ENCODE measurements at regions not wholly inside any gene's neighbourhood (a gene's known extent, or its start where the extent isn't known, plus 50 kb on each side); places are given as distances from the start of the nearest gene placed in this dataset.

DNA sequence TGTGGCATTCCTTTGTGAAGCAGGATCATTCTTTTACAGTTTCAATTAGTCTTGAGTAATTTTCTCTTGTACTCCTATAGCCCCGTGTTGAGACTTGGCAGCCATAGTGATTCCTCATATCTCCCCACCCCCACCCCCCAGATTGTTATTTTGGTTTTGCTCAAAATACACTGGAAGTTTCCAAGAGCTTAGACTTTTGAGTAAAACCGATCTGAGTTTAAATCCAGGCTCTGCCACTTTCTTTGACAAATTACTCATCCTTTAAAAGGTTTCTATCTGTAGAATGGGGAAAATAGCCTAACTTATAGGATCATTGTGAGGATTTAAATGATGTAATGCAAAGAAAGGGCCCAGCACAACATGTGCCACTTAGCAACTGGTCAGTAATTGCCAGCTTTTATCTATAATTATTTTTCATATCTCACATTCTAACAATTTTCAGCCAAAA is 53.1 kb upstream of the RC3H1 start:
- no peaks in the 10 kb centered on the region for H3K36me3 ChIP-seq (ENCODE audit: insufficient read depth)
- no peak overlapping the region for H3K27ac ChIP-seq
- H3K9ac ChIP-seq, result no peak overlapping the region
- peak overlapping the region; percentile 15; the same call in 1 of the 2 replicates for H3K4me2 ChIP-seq
- H4K20me1 ChIP-seq (ENCODE audit: insufficient read depth), result no peaks in the 10 kb centered on the region
- peaks cover 11% of the 10 kb centered on the region for H3K4me1 ChIP-seq (ENCODE audit: low read depth, poor library complexity, severe bottlenecking)
- TF ChIP-seq, protein P1, sequence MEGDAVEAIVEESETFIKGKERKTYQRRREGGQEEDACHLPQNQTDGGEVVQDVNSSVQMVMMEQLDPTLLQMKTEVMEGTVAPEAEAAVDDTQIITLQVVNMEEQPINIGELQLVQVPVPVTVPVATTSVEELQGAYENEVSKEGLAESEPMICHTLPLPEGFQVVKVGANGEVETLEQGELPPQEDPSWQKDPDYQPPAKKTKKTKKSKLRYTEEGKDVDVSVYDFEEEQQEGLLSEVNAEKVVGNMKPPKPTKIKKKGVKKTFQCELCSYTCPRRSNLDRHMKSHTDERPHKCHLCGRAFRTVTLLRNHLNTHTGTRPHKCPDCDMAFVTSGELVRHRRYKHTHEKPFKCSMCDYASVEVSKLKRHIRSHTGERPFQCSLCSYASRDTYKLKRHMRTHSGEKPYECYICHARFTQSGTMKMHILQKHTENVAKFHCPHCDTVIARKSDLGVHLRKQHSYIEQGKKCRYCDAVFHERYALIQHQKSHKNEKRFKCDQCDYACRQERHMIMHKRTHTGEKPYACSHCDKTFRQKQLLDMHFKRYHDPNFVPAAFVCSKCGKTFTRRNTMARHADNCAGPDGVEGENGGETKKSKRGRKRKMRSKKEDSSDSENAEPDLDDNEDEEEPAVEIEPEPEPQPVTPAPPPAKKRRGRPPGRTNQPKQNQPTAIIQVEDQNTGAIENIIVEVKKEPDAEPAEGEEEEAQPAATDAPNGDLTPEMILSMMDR (conservative IDR thresholded peaks at IDR 0.05; ENCODE audit: low read depth, low read length), result no peak
- peak overlapping the region; percentile 14 for H2AFZ ChIP-seq (ENCODE audit: low read depth)
- no peak overlapping the region for H3K4me3 ChIP-seq (IDR thresholded peaks at IDR 0.05; ENCODE audit: insufficient read depth, low read depth, low read length)
- no peaks in the 10 kb centered on the region for H3K79me2 ChIP-seq (ENCODE audit: insufficient read depth, low read depth)
- no peaks in the 10 kb centered on the region for H3K27me3 ChIP-seq (ENCODE audit: insufficient read depth, low read depth)

DNA sequence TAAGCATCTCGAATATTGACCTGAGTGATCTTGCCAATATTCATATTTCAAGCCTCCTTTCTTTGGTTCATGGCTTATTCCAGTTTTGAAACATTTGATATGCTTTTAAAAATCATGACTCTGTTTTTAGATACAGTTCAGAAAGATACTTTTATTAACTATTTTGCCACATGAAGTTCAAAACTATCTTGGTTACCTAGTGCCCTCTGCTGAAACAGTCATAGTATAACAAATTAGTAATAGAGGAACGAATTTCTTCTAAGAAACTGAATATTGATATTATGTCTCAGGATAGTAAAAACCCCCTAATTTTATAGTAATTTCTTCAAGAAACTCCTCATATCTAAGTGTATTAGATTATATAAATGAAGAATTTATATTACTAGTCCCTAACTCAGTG is 52.6 kb upstream of the RC3H1 start:
- Histone ChIP-seq H3K27me3 (ENCODE audit: insufficient read depth, low read depth) (no peaks in the 10 kb centered on the region), H3K4me3 (IDR thresholded peaks at IDR 0.05; ENCODE audit: insufficient read depth, low read depth, low read length) (no peak overlapping the region), H2AFZ (ENCODE audit: low read depth) (peak overlapping the region; percentile 14; the same call in 1 of the 2 replicates), H3K9ac (no peak overlapping the region), H3K4me2 (0 out of 2 replicates have a peak overlapping the region, but pooled peaks have one; percentile 15), H3K27ac (no peak overlapping the region), H3K79me2 (ENCODE audit: insufficient read depth, low read depth) (no peaks in the 10 kb centered on the region), H3K36me3 (ENCODE audit: insufficient read depth) (no peaks in the 10 kb centered on the region), H4K20me1 (ENCODE audit: insufficient read depth) (no peaks in the 10 kb centered on the region), H3K4me1 (ENCODE audit: low read depth, poor library complexity, severe bottlenecking) (peaks cover 11% of the 10 kb centered on the region)
- TF ChIP-seq, protein P1 (conservative IDR thresholded peaks at IDR 0.05; ENCODE audit: low read depth, low read length), result peak; percentile 57; the same call in 1 of the 2 replicates

DNA sequence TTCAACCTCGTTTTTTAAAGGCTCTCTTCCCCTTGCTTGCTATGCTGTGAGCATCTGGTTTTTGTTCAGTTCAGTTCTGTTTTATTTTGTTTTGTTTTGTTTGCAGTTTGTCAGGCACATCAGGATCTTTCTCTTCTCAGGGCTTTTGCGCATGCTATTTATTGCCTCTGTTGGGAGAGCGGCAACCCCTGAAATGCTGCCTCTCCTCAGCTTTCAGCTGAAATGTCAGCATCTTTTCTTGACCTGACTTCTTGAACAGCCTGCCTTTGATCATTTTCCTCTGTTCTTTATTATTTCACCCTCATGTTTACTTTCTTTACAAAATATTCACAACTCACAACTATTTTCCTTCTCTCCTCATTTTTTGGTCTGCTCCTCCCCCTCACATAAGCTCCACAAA is 50.4 kb upstream of the RC3H1 start:
- H3K4me1 ChIP-seq (ENCODE audit: low read depth, poor library complexity, severe bottlenecking), result peaks cover 27% of the 10 kb centered on the region

More for the DNA sequence above, 50.4 kb upstream of the RC3H1 start:
- no peak overlapping the region for H2AFZ ChIP-seq (ENCODE audit: low read depth)
- H3K79me2 ChIP-seq (ENCODE audit: insufficient read depth, low read depth), result no peaks in the 10 kb centered on the region
- H4K20me1 ChIP-seq (ENCODE audit: insufficient read depth), result no peaks in the 10 kb centered on the region
- TF ChIP-seq, protein P1 (conservative IDR thresholded peaks at IDR 0.05; ENCODE audit: low read depth, low read length), result no peak
- H3K27me3 ChIP-seq (ENCODE audit: insufficient read depth, low read depth), result no peaks in the 10 kb centered on the region
- no peaks in the 10 kb centered on the region for H3K36me3 ChIP-seq (ENCODE audit: insufficient read depth)
- no peak overlapping the region for H3K4me2 ChIP-seq
- H3K9ac ChIP-seq, result no peak overlapping the region
- no peak overlapping the region for H3K4me3 ChIP-seq (IDR thresholded peaks at IDR 0.05; ENCODE audit: insufficient read depth, low read depth, low read length)
- no peak overlapping the region for H3K27ac ChIP-seq
